GM15510 (cell line): ENCODE measurements at regions not wholly inside any gene's neighbourhood (a gene's known extent, or its start where the extent isn't known, plus 50 kb on each side); places are given as distances from the start of the nearest gene placed in this dataset.
A peak's percentile ranks its signal among the peaks of the same experiment; 100 is the strongest.

Experiments
- POLR2A ChIP-seq: IDR thresholded peaks from 3 replicates; pipeline ENCODE4 v1.6.1; 2011; ENCODE audit warnings: borderline replicate concordance; ENCODE audit not compliant: insufficient read length; ENCODE audit errors: extremely low read depth

DNA sequence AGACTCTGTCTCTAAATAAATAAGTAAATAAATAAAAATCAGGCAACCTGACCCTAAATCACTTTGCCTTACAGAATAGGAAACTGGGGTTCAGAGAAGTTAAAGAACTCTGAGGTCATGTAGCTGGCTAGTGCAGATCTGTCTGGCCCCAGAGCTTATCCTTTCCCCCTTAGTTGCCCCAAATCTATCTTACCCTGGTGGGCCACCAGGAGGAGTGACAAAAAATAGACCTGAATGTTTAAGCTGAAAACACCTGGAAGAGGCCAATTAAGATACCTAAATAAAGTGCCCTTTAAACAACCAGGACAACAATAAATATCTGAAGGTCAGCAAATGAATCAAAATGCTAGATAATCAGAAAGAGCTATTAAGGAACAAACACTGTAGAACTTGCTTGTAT lies 59.7 kb downstream of the TEX35 start:
- TF ChIP-seq POLR2A: no peak

DNA sequence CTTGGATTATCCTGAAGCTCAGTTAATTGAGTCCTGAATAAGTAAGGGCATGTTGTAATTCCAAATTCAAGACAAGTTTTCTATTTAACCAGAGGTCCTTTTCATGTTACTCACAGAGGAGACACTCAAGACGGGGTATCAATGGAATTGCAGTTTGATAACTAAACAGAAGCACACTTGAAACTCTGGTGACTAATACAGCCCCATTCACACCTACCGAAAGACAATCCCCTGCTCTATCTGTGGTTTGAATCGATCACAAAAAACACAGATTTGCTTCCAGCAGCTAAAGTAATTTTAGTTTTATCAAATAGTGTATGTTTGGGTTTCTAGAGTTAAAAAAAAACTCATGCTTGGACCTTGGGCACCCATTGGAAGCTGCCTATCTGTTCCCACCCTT lies 60.4 kb downstream of the TEX35 start:
- TF ChIP-seq POLR2A: no peak

DNA sequence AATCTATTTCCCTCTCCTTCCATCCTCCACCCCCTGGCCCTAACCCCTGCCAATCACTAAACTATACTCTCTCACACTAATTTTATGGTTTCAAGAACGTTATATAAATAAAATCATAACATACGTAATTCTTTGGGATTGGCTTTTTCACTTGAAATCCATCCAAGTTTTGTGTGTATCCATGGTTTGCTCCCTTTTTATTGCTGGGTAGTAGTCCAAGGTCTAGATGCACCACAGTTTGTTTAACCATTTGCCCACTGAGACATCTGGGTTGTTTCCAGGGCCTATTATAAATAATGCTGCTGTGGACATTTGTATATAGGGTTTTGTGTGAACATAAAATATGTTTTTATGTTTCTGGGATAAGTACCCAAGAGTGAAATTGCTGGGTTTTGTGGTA lies 61.4 kb downstream of the TEX35 start:
- no peak for TF ChIP-seq POLR2A

DNA sequence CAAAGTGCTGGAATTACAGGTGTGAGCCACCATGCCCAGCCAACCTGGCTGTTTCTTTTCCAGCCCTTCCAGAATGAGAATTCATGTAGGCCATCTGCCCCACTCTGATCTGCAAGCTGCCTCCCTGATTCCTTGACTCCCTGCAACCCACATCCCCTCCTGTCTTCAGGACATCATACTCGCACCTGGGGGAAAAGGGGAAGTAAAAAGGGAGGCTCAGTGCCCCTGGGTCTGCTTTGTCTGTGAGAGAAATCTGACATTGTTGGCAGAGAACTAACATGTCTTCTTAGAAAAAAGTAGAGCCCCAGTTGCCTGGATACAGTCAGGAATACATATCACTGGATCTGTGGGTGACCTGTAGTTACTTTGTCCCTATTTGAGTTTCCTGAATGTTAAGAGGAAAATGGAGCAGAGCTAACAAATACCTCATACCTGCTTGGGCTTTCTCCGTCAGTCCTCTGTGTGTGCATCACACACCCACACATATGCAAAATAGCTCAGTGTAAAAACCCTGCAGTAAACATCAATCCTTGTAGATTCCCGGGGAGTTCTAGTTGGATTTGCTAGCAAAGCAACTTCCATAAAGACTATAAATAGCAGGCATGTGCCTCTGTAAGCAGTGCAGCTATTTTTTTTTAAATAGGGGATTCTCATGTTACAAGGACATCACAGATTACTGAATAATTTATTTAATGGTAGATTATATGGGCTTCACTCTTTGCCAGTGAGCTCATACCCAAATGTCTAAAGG lies 62.9 kb downstream of the TEX35 start:
- TF ChIP-seq POLR2A: no peak

DNA sequence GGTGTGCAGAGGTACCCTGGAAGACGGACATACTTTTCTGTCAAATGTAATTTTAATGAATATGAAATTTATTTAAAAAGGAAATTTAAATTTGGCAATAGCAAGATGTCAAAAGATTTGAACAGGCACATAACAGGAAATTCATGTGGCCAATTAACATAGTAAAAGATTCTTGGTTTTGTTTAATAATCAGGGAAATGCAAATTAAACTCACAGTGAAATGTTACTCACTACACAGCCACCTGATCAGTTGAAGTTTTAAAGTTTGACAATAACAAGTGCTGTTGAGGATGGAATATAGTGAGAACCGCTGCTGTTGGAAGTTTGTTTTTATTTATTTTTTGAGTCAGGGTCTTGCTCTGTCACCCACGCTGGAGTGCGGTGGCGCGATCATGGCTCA lies 63.9 kb downstream of the TEX35 start:
- no peak for TF ChIP-seq POLR2A

DNA sequence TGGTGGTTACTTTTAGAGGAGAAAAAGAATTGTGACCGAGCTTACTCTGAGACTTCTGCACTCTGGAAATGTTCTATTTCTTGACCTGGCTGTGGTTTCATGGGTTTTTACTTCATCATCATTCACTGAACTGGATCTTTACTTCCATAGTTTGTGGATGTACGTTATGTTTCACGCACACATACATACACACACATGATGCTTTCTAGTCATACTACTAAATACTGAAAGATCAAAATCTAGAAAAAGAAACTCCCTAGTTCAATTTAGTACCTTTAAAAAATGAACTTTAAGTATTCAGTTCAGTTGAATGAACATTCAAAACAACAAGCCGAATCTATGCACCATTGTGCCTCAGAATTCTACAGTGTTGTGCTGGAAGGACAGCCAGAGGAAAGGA lies 65.0 kb downstream of the TEX35 start:
- TF ChIP-seq POLR2A: no peak

DNA sequence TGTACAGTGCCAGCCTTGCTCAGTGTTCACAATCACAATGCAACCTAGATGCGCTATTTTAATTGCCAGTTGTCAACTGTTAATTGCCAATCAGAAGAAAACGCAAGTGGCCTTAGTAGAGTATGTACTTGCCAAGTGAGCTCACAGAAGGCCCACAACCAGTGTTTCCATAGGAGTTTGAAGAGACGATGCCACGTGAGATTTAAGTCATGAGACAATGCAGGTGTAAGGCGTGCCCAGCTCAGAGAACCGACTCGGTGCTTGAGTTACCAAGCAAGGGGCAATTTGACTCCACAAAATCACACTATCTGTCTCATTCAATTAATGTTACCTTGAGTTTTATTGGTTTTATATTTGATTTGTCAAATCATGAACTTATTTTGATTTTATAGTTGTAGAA lies 65.6 kb downstream of the TEX35 start:
- no peak for TF ChIP-seq POLR2A

DNA sequence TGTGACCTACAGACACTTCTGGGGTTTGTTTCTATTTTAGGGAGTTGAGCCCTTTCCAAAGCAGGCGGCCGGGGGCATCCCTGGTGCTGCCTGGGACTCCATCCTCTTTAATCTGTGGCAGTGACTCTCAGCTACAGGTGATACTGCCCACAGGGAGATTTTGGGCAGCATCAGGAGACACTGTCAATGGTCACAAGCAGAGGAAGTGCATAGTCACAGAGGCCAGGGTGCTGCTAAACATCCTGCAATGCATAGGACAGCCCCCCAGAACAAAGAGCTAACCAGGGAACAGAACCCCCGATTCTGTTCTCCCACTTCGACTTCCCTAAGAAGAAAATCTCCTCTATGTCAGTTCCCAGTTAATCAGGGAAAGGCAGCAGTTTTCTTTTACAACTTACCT lies 66.2 kb downstream of the TEX35 start:
- TF ChIP-seq POLR2A: no peak

DNA sequence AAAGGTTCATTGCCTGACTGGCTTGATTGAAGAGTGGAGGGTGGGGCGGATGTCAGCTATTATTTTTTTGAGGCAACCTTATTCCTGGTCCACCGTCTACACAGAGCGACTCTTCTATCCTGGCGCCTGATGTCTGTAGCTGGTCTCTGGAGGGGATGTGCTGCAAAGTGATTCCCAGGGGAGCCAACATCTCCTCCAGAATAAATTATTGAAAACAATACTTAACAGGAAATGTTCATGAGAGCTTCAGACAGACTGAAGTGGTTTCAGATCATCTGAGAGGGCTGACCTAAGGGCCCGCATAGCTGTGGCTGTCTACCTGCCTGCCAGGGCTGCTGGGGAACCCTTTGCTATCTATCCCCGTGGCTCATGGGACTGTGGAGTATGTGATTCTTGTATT lies 66.7 kb downstream of the TEX35 start:
- no peak for TF ChIP-seq POLR2A

DNA sequence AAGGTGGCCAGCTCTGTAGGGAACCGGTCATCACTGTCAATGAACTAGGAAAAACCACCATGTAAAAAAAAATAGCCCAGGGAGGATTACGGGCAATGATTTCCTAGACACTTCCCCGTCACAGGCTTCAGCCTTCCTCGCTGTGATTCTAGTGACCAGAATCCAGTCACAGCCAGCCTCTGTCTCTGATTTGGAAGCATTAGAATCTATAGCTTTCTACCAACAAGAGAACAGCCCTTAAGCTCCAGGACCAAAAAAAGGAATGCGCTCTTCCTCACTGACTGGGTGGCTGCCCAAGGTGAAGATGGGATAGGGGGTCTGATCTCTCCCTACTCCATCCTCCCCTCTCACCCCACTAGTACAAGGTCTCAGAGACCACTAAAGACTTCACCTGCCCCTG lies 67.2 kb downstream of the TEX35 start:
- TF ChIP-seq POLR2A: no peak

DNA sequence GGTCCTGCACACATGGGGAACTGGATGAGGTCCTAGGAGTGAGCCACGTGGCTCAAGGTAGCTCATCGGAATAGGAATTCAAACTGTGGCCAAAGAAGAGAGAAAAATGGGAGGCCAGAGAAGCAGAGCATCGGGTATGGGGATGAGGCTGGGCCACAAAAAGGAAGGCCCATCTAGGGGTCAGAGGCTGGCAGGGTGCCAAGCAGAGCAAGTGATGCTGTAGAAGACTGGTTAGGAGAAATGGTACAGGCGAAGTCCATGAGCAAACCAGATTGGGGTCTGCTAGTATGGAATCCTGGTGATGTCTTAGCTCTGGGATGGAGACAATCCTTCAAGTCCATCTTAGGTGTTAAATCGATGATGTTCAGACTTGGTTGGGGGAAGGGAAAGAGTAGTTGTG lies 68.0 kb downstream of the TEX35 start:
- no peak for TF ChIP-seq POLR2A

DNA sequence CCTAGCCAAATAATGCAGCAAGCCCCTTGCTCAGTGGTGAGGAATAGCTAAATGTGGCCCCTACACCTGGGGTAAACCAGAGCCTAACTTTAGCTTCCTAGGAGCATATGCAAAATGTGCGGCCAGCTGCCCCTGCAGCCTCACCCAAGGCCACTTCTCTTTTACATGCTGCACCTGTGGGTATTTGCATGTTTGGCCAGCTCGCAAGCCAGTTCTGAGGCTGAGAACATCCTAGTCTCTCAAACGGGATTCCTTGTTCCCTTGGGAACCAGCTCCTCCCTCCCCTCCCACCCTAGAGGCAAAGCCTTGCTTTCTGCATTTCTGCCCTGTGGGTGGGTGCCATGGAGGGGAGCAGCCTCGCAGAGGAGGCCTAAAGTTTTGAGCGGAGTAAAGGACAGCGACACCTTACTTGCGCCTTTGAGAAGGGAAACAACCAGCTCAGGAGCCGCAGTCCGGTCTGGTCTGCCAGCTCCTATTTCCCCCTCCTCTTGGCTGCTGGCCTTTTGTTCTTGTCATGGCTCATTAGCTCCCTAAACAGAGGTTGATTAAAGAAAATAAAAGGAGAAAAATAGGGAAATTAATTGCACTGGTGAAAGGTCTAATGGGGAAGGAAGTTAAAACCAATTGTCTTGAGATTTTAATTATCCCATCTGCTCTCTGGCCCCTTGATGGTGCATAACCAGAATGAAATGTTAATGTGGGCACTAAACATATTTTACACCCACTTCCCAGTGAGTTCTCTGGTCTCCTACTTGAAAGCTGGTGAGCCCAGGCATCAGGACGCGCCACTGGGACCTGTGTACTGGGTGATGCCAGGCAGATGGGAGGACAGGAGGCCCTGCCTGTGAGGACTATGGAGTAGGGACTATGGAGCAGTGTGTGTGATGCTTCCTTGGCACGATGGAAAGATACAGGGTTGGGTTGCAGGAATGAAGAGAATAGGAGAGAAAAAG lies 68.7 kb downstream of the TEX35 start:
- peak; percentile 33 for TF ChIP-seq POLR2A

DNA sequence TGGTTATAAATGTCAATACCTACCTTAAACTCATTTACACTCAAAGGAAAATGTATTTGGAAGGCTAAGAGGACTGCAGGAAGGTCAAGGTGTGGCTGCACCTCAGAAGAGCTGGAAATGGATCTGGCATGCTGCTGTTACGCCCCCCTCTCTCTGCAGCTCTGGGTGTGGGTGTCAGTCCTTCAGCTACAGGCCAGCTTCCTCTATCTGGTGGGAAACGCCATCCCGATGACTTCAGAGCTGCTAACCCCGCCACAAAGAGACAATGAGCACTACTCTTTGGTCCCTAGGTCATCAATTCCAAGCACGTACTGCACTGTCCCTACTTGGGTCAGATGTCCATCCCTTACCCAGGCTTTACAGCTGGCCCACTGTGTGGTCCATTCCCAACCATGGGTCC lies 74.2 kb downstream of the TEX35 start:
- TF ChIP-seq POLR2A: no peak

DNA sequence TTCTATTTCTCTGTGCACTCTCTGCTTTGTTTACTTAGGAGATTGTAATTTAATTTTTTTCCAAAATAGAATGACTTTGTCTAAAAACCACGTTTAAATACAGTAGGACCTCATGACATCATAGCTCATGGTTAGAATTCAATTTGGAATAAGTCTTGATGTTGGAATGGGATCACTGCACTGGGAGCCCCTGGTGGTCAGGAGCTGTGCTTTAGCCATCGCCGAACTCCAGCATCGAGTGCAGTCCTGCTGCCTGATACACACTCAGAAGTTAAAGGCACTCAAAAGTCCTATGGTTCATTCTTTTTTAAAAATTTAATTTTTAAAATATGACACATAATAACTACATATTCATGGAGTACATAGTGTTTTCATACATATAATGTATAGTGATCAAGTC lies 75.1 kb downstream of the TEX35 start:
- no peak for TF ChIP-seq POLR2A

DNA sequence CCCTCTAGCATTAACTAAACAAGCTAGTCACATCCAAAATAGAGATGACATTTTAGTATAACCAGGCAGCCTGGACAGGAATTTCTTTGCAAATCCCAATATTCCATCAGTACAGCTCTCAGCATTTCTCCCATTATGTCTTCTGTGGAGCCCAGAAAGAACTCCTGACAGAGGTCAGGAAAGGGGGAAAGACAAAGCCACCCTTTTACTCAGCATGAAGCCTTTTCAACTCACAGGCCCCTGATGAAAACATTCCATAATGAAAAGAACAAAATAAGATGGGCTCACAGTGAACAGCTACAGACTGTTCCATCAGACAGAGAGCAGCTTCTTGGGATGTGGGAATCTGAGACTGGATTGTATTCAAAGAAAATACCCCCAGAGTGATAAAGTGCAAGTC lies 80.6 kb downstream of the TEX35 start:
- no peak for TF ChIP-seq POLR2A

DNA sequence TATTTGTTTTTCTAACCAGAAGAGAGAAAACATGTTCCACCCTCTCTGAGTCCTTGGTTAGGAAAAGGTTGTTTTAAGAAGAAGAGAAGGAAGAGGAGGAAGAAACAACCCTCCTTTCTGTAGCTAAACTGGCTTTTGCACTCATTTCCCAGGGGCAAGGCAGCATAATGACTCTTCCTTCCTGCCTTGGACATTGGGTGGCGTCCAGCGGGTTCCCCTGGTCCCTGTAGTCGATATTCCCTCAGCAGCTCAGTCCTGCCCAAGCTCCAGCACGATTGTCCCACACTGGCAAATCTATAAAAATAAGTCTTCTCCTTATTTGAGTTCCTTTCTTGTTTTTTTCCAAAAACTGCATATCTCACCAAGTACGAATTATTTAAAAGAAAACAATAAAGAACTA lies 81.2 kb downstream of the TEX35 start:
- TF ChIP-seq POLR2A: no peak

DNA sequence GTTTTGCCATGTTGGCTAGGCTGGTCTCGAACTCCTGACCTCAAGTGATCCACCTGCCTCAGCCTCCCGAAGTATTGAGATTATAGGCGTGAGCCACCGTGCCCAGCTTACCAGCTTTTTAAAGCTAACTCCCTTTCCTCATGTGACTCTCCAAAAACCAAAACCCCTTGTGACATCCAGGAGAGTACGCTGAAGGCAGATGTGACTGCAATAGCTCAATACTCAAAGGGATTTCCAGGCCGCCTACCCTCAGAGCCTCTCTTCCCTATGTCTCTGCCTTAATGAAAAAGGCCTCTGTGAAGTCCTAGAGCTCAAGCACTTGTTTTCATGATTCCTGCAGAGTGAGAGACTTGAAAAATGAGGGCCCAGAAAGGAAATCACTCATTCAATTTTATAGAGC lies 82.6 kb downstream of the TEX35 start:
- TF ChIP-seq POLR2A: no peak

DNA sequence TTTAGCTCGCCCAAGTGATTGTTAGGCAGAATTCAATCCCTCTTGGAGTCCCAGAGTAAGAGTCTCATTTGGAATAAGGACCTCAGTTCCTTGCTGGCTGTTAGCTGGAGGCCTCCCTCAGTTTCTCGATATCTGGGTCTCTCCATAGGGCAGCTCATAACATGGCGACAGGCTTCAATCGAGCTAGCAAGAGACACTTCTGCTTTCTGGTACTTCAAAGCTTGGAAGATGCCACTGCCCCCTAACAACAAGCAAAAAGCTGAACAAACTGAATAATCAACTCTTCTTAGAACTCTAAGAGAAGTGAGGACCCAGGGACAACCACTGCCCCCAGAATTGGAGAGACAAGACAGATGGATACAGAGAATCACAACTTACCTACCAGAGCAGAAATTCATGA lies 86.2 kb downstream of the TEX35 start:
- no peak for TF ChIP-seq POLR2A
